Nucleus accumbens (tissue), 56 donors: ENCODE measurements at regions not wholly inside any gene's neighbourhood (a gene's known extent, or its start where the extent isn't known, plus 50 kb on each side); places are given as distances from the start of the nearest gene placed in this dataset.

Source experiments
- DNase-seq, 56 donors: peaks; one replicate each; lab custom pipeline; 2025; lab: John Stamatoyannopoulos, UW

GRCh38 chrX:43479850-43480249, 176.2 kb upstream of the MAOA start:
- DNase-seq, result no peak

GRCh38 chrX:43481576-43481975, 174.5 kb upstream of the MAOA start:
- DNase-seq, result no peak

GRCh38 chrX:43493756-43494155, 162.3 kb upstream of the MAOA start:
- DNase-seq, result no peak

- no peak for DNase-seq
Measured at GRCh38 chrX:43500246-43500645, 155.9 kb upstream of the MAOA start.

- DNase-seq, result no peak
Measured at GRCh38 chrX:43500996-43501694, 155.0 kb upstream of the MAOA start.

GRCh38 chrX:43504394-43504793, 151.7 kb upstream of the MAOA start:
- no peak for DNase-seq

- DNase-seq, result no peak
Measured at GRCh38 chrX:43505769-43506168, 150.3 kb upstream of the MAOA start.

- no peak for DNase-seq
Measured at GRCh38 chrX:43508694-43509093, 147.4 kb upstream of the MAOA start.

- no peak for DNase-seq
Measured at GRCh38 chrX:43510209-43510608, 145.9 kb upstream of the MAOA start.

GRCh38 chrX:43513085-43513484, 143.0 kb upstream of the MAOA start:
- no peak for DNase-seq

GRCh38 chrX:43514820-43515219, 141.3 kb upstream of the MAOA start:
- DNase-seq, result no peak

GRCh38 chrX:43522582-43522981, 133.5 kb upstream of the MAOA start:
- no peak for DNase-seq

GRCh38 chrX:43525901-43526610, 130.0 kb upstream of the MAOA start:
- no peak for DNase-seq

- DNase-seq, result no peak
Measured at GRCh38 chrX:43526878-43527277, 129.2 kb upstream of the MAOA start.

GRCh38 chrX:43527801-43528200, 128.3 kb upstream of the MAOA start:
- peak in 3 of 56 donors; percentile 0 for DNase-seq

GRCh38 chrX:43530837-43531236, 125.3 kb upstream of the MAOA start:
- no peak for DNase-seq

- DNase-seq, result no peak
Measured at GRCh38 chrX:43540318-43540717, 115.8 kb upstream of the MAOA start.

GRCh38 chrX:43551590-43551989, 104.5 kb upstream of the MAOA start:
- no peak for DNase-seq

- DNase-seq, result no peak
Measured at GRCh38 chrX:43552156-43552555, 103.9 kb upstream of the MAOA start.

- no peak for DNase-seq
Measured at GRCh38 chrX:43552703-43553102, 103.4 kb upstream of the MAOA start.

- DNase-seq, result no peak
Measured at GRCh38 chrX:43553257-43553656, 102.8 kb upstream of the MAOA start.

GRCh38 chrX:43556207-43556606, 99.9 kb upstream of the MAOA start:
- DNase-seq, result peak in 2 of 56 donors; percentile 0 to 1
